ENCODE measurements at regions not wholly inside any gene's neighbourhood (a gene's known extent, or its start where the extent isn't known, plus 50 kb on each side); places are given as distances from the start of the nearest gene placed in this dataset.

GRCh38 chr1:239995281-239995680, 96.4 kb upstream of the FMN2 start:
- no peaks in the 10 kb centered on the region for H3K4me1 ChIP-seq (ENCODE audit: low read length)
- TF ChIP-seq EZH2 (optimal IDR thresholded peaks at IDR 0.05; ENCODE audit: low read depth, low read length) (no peak), CTCF (IDR thresholded peaks at IDR 0.05; ENCODE audit: low read length) (no peak), EZH2phosphoT487 (IDR thresholded peaks at IDR 0.05; ENCODE audit: low read length) (no peak)

GRCh38 chr1:239997160-239997514, 94.5 kb upstream of the FMN2 start:
- no peak for TF ChIP-seq CTCF (IDR thresholded peaks at IDR 0.05; ENCODE audit: low read length)
- TF ChIP-seq EZH2 (optimal IDR thresholded peaks at IDR 0.05; ENCODE audit: low read depth, low read length): no peak
- no peaks in the 10 kb centered on the region for H3K36me3 ChIP-seq (replicated peaks; ENCODE audit: insufficient read depth, low read length)
- H3K4me3 ChIP-seq (ENCODE audit: low read length): no peak overlapping the region
- H3K9me3 ChIP-seq (replicated peaks; ENCODE audit: insufficient read depth, low read length): no peaks in the 10 kb centered on the region
- H3K79me2 ChIP-seq (ENCODE audit: low read length): no peaks in the 10 kb centered on the region
- DNase-seq: peak; percentile 4
- no peaks in the 10 kb centered on the region for H3K4me1 ChIP-seq (ENCODE audit: low read length)
- no peak overlapping the region for H3K9ac ChIP-seq (ENCODE audit: low read length)
- H3K4me2 ChIP-seq (ENCODE audit: low read depth, low read length): no peak overlapping the region
- H2AFZ ChIP-seq (ENCODE audit: low read length): no peak overlapping the region
- no peaks in the 10 kb centered on the region for H3K27me3 ChIP-seq (replicated peaks; ENCODE audit: insufficient read depth, low read length)
- H3K9me2 ChIP-seq (replicated peaks; ENCODE audit: insufficient read depth, low read length): no peaks in the 10 kb centered on the region
- H3F3A ChIP-seq (ENCODE audit: insufficient read depth, low read length): no peaks in the 10 kb centered on the region
- no peaks in the 10 kb centered on the region for H4K20me1 ChIP-seq (ENCODE audit: insufficient read depth, low read length)
- H3K27ac ChIP-seq (ENCODE audit: low read length): no peak overlapping the region

More at GRCh38 chr1:239995281-239995680, 96.4 kb upstream of the FMN2 start:
- Histone ChIP-seq H4K20me1 (ENCODE audit: insufficient read depth, low read length) (no peaks in the 10 kb centered on the region), H3K9me2 (replicated peaks; ENCODE audit: insufficient read depth, low read length) (no peaks in the 10 kb centered on the region), H3K36me3 (replicated peaks; ENCODE audit: insufficient read depth, low read length) (no peaks in the 10 kb centered on the region), H3F3A (ENCODE audit: insufficient read depth, low read length) (no peaks in the 10 kb centered on the region), H3K4me3 (ENCODE audit: low read length) (no peak overlapping the region), H3K79me2 (ENCODE audit: low read length) (no peaks in the 10 kb centered on the region), H2AFZ (ENCODE audit: low read length) (no peak overlapping the region), H3K27me3 (replicated peaks; ENCODE audit: insufficient read depth, low read length) (no peaks in the 10 kb centered on the region), H3K27ac (ENCODE audit: low read length) (no peak overlapping the region), H3K9me3 (replicated peaks; ENCODE audit: insufficient read depth, low read length) (no peaks in the 10 kb centered on the region), H3K4me2 (ENCODE audit: low read depth, low read length) (no peak overlapping the region), H3K9ac (ENCODE audit: low read length) (no peak overlapping the region)
- no peak for DNase-seq

GRCh38 chr1:239997515-239998311, 94.0 kb upstream of the FMN2 start:
- Histone ChIP-seq H3K4me2 (ENCODE audit: low read depth, low read length) (no peak overlapping the region), H3K36me3 (replicated peaks; ENCODE audit: insufficient read depth, low read length) (no peaks in the 10 kb centered on the region)

More at GRCh38 chr1:239997515-239998311, 94.0 kb upstream of the FMN2 start:
- Histone ChIP-seq H3K27ac (ENCODE audit: low read length) (no peak overlapping the region), H3K9ac (ENCODE audit: low read length) (no peak overlapping the region), H3K9me2 (replicated peaks; ENCODE audit: insufficient read depth, low read length) (no peaks in the 10 kb centered on the region), H3K79me2 (ENCODE audit: low read length) (no peaks in the 10 kb centered on the region), H3K4me3 (ENCODE audit: low read length) (no peak overlapping the region), H3F3A (ENCODE audit: insufficient read depth, low read length) (no peaks in the 10 kb centered on the region), H3K4me1 (ENCODE audit: low read length) (no peaks in the 10 kb centered on the region), H2AFZ (ENCODE audit: low read length) (no peak overlapping the region), H3K27me3 (replicated peaks; ENCODE audit: insufficient read depth, low read length) (no peaks in the 10 kb centered on the region), H3K9me3 (replicated peaks; ENCODE audit: insufficient read depth, low read length) (no peaks in the 10 kb centered on the region), H4K20me1 (ENCODE audit: insufficient read depth, low read length) (no peaks in the 10 kb centered on the region)
- DNase-seq: no peak
- TF ChIP-seq EZH2phosphoT487 (IDR thresholded peaks at IDR 0.05; ENCODE audit: low read length) (no peak), EZH2 (optimal IDR thresholded peaks at IDR 0.05; ENCODE audit: low read depth, low read length) (no peak), CTCF (IDR thresholded peaks at IDR 0.05; ENCODE audit: low read length) (no peak)
